SU-DHL-6 (cell line): ENCODE measurements at regions not wholly inside any gene's neighbourhood (a gene's known extent, or its start where the extent isn't known, plus 50 kb on each side); places are given as distances from the start of the nearest gene placed in this dataset.

Source experiments
- H2AFZ ChIP-seq: fragments of 200-600 bp; sonication (generic); 2 replicates; pipeline ENCODE4 v1.6.1; 2014; ENCODE audit warnings: low read depth, mild to moderate bottlenecking, moderate library complexity, mixed read lengths, antibody characterized with exemption, low read length; ENCODE audit not compliant: severe bottlenecking
- H3F3A ChIP-seq: fragments of 200-600 bp; shearing (Covaris generic); 2 replicates; pipeline ENCODE4 v1.6.0; 2016; ENCODE audit warnings: antibody characterized with exemption, mild to moderate bottlenecking; ENCODE audit not compliant: insufficient read depth
- H3K27ac ChIP-seq: fragments of 200-600 bp; sonication (generic); 2 replicates; pipeline ENCODE4 v1.5.1; 2016; ENCODE audit warnings: low read depth, mild to moderate bottlenecking, low read length, moderate library complexity, mixed read lengths
- H3K27me3 ChIP-seq: fragments of 200-600 bp; sonication (generic), shearing (Covaris generic); 2 replicates; pipeline ENCODE4 v1.6.0; 2014; ENCODE audit warnings: mild to moderate bottlenecking, low read length
- H3K36me3 ChIP-seq: fragments of 200-600 bp; sonication (generic); 2 replicates; pipeline ENCODE4 v1.6.1; 2014; ENCODE audit warnings: mild to moderate bottlenecking, low read length, mixed read lengths
- H3K4me2 ChIP-seq: fragments of 300-600, 200-600 bp; shearing (Covaris generic), sonication (generic); 2 replicates; pipeline ENCODE4 v1.6.0; 2014; ENCODE audit warnings: low read length, low read depth, mild to moderate bottlenecking; ENCODE audit not compliant: poor library complexity, severe bottlenecking
- H3K4me3 ChIP-seq: fragments of 200-600 bp; sonication (generic); 2 replicates; pipeline ENCODE4 v1.5.1; 2014; ENCODE audit warnings: antibody characterized with exemption, low read length, mild to moderate bottlenecking, mixed read lengths; ENCODE audit not compliant: insufficient read depth, poor library complexity, severe bottlenecking
- H3K79me2 ChIP-seq: fragments of 200-600 bp; sonication (generic); 2 replicates; pipeline ENCODE4 v1.6.1; 2014; ENCODE audit warnings: mild to moderate bottlenecking, low read length, moderate library complexity; ENCODE audit not compliant: insufficient read depth
- H3K9ac ChIP-seq: fragments of 200-600 bp; sonication (generic); 2 replicates; pipeline ENCODE4 v1.7.0; 2014; ENCODE audit warnings: mild to moderate bottlenecking, low read length
- H3K9me2 ChIP-seq: fragments of 200-600 bp; sonication (generic); replicated peaks from 2 replicates; pipeline ENCODE4 v1.6.1; 2014; ENCODE audit warnings: low read length; ENCODE audit not compliant: insufficient read depth
- H3K9me3 ChIP-seq: fragments of 200-600 bp; sonication (generic); 2 replicates; pipeline ENCODE4 v1.6.1; 2014; ENCODE audit warnings: low read length, mixed read lengths; ENCODE audit not compliant: insufficient read depth
- H4K20me1 ChIP-seq: fragments of 200-600 bp; sonication (generic); 2 replicates; pipeline ENCODE4 v1.6.1; 2014; ENCODE audit warnings: low read depth, mild to moderate bottlenecking, antibody characterized with exemption, low read length, moderate library complexity, mixed read lengths
- CTCF ChIP-seq: fragments of 200-600 bp; sonication (generic); IDR thresholded peaks from one replicate; pipeline ENCODE4 v1.5.1; 2017; ENCODE audit warnings: antibody characterized with exemption, mild to moderate bottlenecking, low read length, moderate library complexity; ENCODE audit not compliant: insufficient read depth, poor library complexity, severe bottlenecking
- EZH2phosphoT487 ChIP-seq: fragments of 200-600 bp; sonication (generic), shearing (Covaris generic); conservative IDR thresholded peaks from 2 replicates; pipeline ENCODE4 v1.6.1; 2018; ENCODE audit warnings: mild to moderate bottlenecking, antibody characterized with exemption, low read length, moderate library complexity, mixed read lengths

GRCh38 chr16:66224186-66224585 is 142.3 kb upstream of the CDH5 start:
- Histone ChIP-seq H3K4me2 (no peak overlapping the region), H3K9me2 (no peaks in the 10 kb centered on the region), H3K9me3 (no peaks in the 10 kb centered on the region), H3K27ac (no peak overlapping the region), H3K27me3 (no peaks in the 10 kb centered on the region), H3K36me3 (no peaks in the 10 kb centered on the region), H3K79me2 (no peaks in the 10 kb centered on the region), H3K9ac (no peak overlapping the region), H3K4me3 (no peak overlapping the region), H2AFZ (no peak overlapping the region), H4K20me1 (no peaks in the 10 kb centered on the region), H3F3A (no peaks in the 10 kb centered on the region)
- TF ChIP-seq EZH2phosphoT487 (no peak), CTCF (no peak)

DNA sequence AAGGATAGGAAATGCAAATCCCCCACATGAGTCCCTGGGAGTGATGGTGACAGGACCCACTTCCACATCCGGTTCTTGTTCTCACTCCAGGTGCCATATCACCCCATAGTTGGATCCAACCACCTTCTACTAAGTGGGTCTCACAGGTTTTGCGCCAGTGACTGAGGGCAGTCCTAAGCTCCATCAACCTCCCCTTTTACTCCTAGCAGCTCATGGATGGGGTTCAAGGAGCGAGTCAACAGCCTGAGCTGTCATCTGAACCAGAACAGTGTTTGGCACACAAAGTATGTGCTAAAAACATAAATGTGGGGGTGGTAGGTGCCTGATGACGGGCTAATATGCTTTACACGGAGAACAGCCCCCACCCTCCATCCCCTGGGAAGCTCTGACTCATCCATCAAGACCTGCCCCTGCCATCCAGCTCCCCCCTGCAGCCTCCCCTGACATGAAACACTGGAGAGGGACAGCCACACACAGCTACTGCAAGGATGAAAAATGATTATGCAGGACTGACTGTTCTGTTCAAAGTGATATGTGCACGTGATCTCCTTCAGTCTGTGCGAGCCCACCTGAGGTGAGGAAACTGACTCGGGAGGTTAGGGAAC is 143.2 kb upstream of the CDH5 start:
- H3K4me3 ChIP-seq, result no peak overlapping the region
- no peak overlapping the region for H3K4me2 ChIP-seq

GRCh38 chr16:66222756-66223155 is 143.7 kb upstream of the CDH5 start:
- Histone ChIP-seq H2AFZ (no peak overlapping the region), H4K20me1 (no peaks in the 10 kb centered on the region), H3K27ac (no peak overlapping the region), H3F3A (no peaks in the 10 kb centered on the region), H3K9ac (no peak overlapping the region), H3K4me3 (no peak overlapping the region), H3K9me3 (no peaks in the 10 kb centered on the region), H3K4me2 (no peak overlapping the region), H3K27me3 (no peaks in the 10 kb centered on the region), H3K36me3 (no peaks in the 10 kb centered on the region), H3K9me2 (no peaks in the 10 kb centered on the region), H3K79me2 (no peaks in the 10 kb centered on the region)
- TF ChIP-seq EZH2phosphoT487, result no peak
- no peak for TF ChIP-seq CTCF

More for the DNA sequence above, 143.2 kb upstream of the CDH5 start:
- H2AFZ ChIP-seq, result no peak overlapping the region
- no peak overlapping the region for H3K27ac ChIP-seq
- no peak overlapping the region for H3K9ac ChIP-seq
- H3K9me2 ChIP-seq, result no peaks in the 10 kb centered on the region
- TF ChIP-seq CTCF (no peak), EZH2phosphoT487 (no peak)
- H3K79me2 ChIP-seq, result no peaks in the 10 kb centered on the region
- H3K9me3 ChIP-seq, result no peaks in the 10 kb centered on the region
- H3K27me3 ChIP-seq, result no peaks in the 10 kb centered on the region
- H4K20me1 ChIP-seq, result no peaks in the 10 kb centered on the region
- H3F3A ChIP-seq, result no peaks in the 10 kb centered on the region
- H3K36me3 ChIP-seq, result no peaks in the 10 kb centered on the region
